Hindlimb muscle (tissue), 1 donor: ENCODE measurements at regions not wholly inside any gene's neighbourhood (a gene's known extent, or its start where the extent isn't known, plus 50 kb on each side); places are given as distances from the start of the nearest gene placed in this dataset.
"Not testable (repeated sequence)": the region's sequence is repeated elsewhere in the genome, so short reads cannot be mapped to it uniquely, and the experiment has no call there.

Experiments used
- DNase-seq: peaks from one replicate; pipeline ENCODE4 v3.0.0-alpha.2; 2013

GRCh38 chr20:47995661-47996060, 210.4 kb upstream of the SULF2 start:
- no peak for DNase-seq

GRCh38 chr20:47993817-47994216, 208.5 kb upstream of the SULF2 start:
- DNase-seq, result no peak

- no peak for DNase-seq
Measured at GRCh38 chr20:47993035-47993755, 207.9 kb upstream of the SULF2 start.

GRCh38 chr20:47991875-47992488, 206.7 kb upstream of the SULF2 start:
- DNase-seq, result no peak

- no peak for DNase-seq
Measured at GRCh38 chr20:47990507-47991150, 205.3 kb upstream of the SULF2 start.

GRCh38 chr20:47989957-47990356, 204.7 kb upstream of the SULF2 start:
- DNase-seq, result no peak

GRCh38 chr20:47988676-47989075, 203.4 kb upstream of the SULF2 start:
- no peak for DNase-seq

GRCh38 chr20:47985092-47985850, 200.0 kb upstream of the SULF2 start:
- no peak for DNase-seq

GRCh38 chr20:47984437-47984836, 199.2 kb upstream of the SULF2 start:
- DNase-seq, result no peak

GRCh38 chr20:47983642-47984041, 198.4 kb upstream of the SULF2 start:
- not testable (repeated sequence) for DNase-seq

- no peak for DNase-seq
Measured at GRCh38 chr20:47982574-47983360, 197.5 kb upstream of the SULF2 start.

- peak; percentile 6 for DNase-seq
Measured at GRCh38 chr20:47981222-47981621, 195.9 kb upstream of the SULF2 start.

- no peak for DNase-seq
Measured at GRCh38 chr20:47980336-47981177, 195.3 kb upstream of the SULF2 start.

GRCh38 chr20:47979361-47980095, 194.2 kb upstream of the SULF2 start:
- not testable (repeated sequence) for DNase-seq

GRCh38 chr20:47978428-47979120, 193.3 kb upstream of the SULF2 start:
- DNase-seq, result not testable (repeated sequence)

GRCh38 chr20:47977789-47978252, 192.5 kb upstream of the SULF2 start:
- DNase-seq, result not testable (repeated sequence)

GRCh38 chr20:47977017-47977788, 191.9 kb upstream of the SULF2 start:
- not testable (repeated sequence) for DNase-seq

GRCh38 chr20:47974234-47974878, 189.1 kb upstream of the SULF2 start:
- DNase-seq, result no peak
